Activated CD4-positive, alpha-beta T cell treated with anti-CD3 and anti-CD28 coated beads, Interleukin-2, amount 50 U/mL, for 1 hour (primary cell): ENCODE measurements at regions not wholly inside any gene's neighbourhood (a gene's known extent, or its start where the extent isn't known, plus 50 kb on each side); places are given as distances from the start of the nearest gene placed in this dataset.

Source experiments
- DNase-seq: peaks from one replicate; pipeline ENCODE4 v3.0.0-alpha.2; 2020

GRCh38 chr16:85333744-85334640 lies 221.7 kb upstream of the CIBAR2 start:
- DNase-seq = no peak

- no peak for DNase-seq
Measured at GRCh38 chr16:85334718-85335583, 222.7 kb upstream of the CIBAR2 start.

GRCh38 chr16:85335584-85336491 lies 223.6 kb upstream of the CIBAR2 start:
- no peak for DNase-seq

GRCh38 chr16:85337910-85338637 lies 225.8 kb upstream of the CIBAR2 start:
- no peak for DNase-seq

- DNase-seq = no peak
Measured at GRCh38 chr16:85338638-85338982, 226.3 kb upstream of the CIBAR2 start.

GRCh38 chr16:85338989-85339685 lies 226.9 kb upstream of the CIBAR2 start:
- DNase-seq = no peak

GRCh38 chr16:85341972-85342695 lies 229.9 kb upstream of the CIBAR2 start:
- no peak for DNase-seq

GRCh38 chr16:85344502-85345128 lies 232.3 kb upstream of the CIBAR2 start:
- no peak for DNase-seq

- no peak for DNase-seq
Measured at GRCh38 chr16:85345129-85345639, 232.9 kb upstream of the CIBAR2 start.

GRCh38 chr16:85346404-85347212 lies 234.3 kb upstream of the CIBAR2 start:
- DNase-seq = no peak

- no peak for DNase-seq
Measured at GRCh38 chr16:85347213-85347591, 234.9 kb upstream of the CIBAR2 start.

- no peak for DNase-seq
Measured at GRCh38 chr16:85348065-85348840, 236.0 kb upstream of the CIBAR2 start.

GRCh38 chr16:85348911-85349334 lies 236.7 kb upstream of the CIBAR2 start:
- no peak for DNase-seq

GRCh38 chr16:85349365-85350145 lies 237.3 kb upstream of the CIBAR2 start:
- no peak for DNase-seq

- no peak for DNase-seq
Measured at GRCh38 chr16:85350146-85350728, 238.0 kb upstream of the CIBAR2 start.

- no peak for DNase-seq
Measured at GRCh38 chr16:85350973-85351372, 238.7 kb upstream of the CIBAR2 start.

- DNase-seq = no peak
Measured at GRCh38 chr16:85353013-85353412, 240.7 kb upstream of the CIBAR2 start.
